DOHH2 (cell line): ENCODE measurements at regions not wholly inside any gene's neighbourhood (a gene's known extent, or its start where the extent isn't known, plus 50 kb on each side); places are given as distances from the start of the nearest gene placed in this dataset.
"Not testable (repeated sequence)": the region's sequence is repeated elsewhere in the genome, so short reads cannot be mapped to it uniquely, and the experiment has no call there.

ENCODE experiments used
- H3F3A ChIP-seq: fragments of 200-600 bp; sonication (generic), shearing (Covaris generic); 2 replicates; pipeline ENCODE4 v1.6.0; 2016; ENCODE audit warnings: antibody characterized with exemption, mild to moderate bottlenecking; ENCODE audit not compliant: control insufficient read depth, insufficient read depth
- H3K27ac ChIP-seq: fragments of 200-600 bp; sonication (generic); 2 replicates; pipeline ENCODE4 v1.5.1; 2014; ENCODE audit warnings: low read depth, mild to moderate bottlenecking, low read length, moderate library complexity
- H3K27me3 ChIP-seq: fragments of 200-600 bp; sonication (generic); 2 replicates; pipeline ENCODE4 v1.6.1; 2014; ENCODE audit warnings: mild to moderate bottlenecking, low read length, mixed read lengths; ENCODE audit not compliant: control insufficient read depth
- H3K36me3 ChIP-seq: fragments of 200-600 bp; sonication (generic); 2 replicates; pipeline ENCODE4 v1.6.1; 2014; ENCODE audit warnings: mild to moderate bottlenecking, low read length, moderate library complexity, mixed read lengths; ENCODE audit not compliant: control insufficient read depth
- H3K4me1 ChIP-seq: fragments of 200-600 bp; sonication (generic); 2 replicates; pipeline ENCODE4 v1.6.1; 2014; ENCODE audit warnings: mild to moderate bottlenecking, low read length, mixed read lengths; ENCODE audit not compliant: control insufficient read depth
- H3K4me2 ChIP-seq: fragments of 200-600 bp; sonication (generic); 2 replicates; pipeline ENCODE4 v1.6.0; 2014; ENCODE audit warnings: mild to moderate bottlenecking, low read length, moderate library complexity
- H3K4me3 ChIP-seq: fragments of 200-600 bp; sonication (generic); 2 replicates; pipeline ENCODE4 v1.5.1; 2014; ENCODE audit warnings: mild to moderate bottlenecking, low read length, mixed read lengths
- H3K79me2 ChIP-seq: fragments of 200-600 bp; sonication (generic); 2 replicates; pipeline ENCODE4 v1.6.1; 2014; ENCODE audit warnings: mild to moderate bottlenecking, low read length, mixed read lengths; ENCODE audit not compliant: control insufficient read depth
- H3K9me2 ChIP-seq: fragments of 200-600 bp; sonication (generic); replicated peaks from 2 replicates; pipeline ENCODE4 v1.6.1; 2014; ENCODE audit warnings: mild to moderate bottlenecking, low read length, mixed read lengths; ENCODE audit not compliant: control insufficient read depth
- H3K9me3 ChIP-seq: fragments of 200-600 bp; sonication (generic); 2 replicates; pipeline ENCODE4 v1.6.1; 2014; ENCODE audit warnings: antibody characterized with exemption, low read length, mixed read lengths; ENCODE audit not compliant: control insufficient read depth, insufficient read depth
- H4K20me1 ChIP-seq: fragments of 200-600 bp; sonication (generic); 2 replicates; pipeline ENCODE4 v1.6.0; 2014; ENCODE audit warnings: low read depth, mild to moderate bottlenecking, antibody characterized with exemption, low read length, moderate library complexity; ENCODE audit not compliant: control insufficient read depth, insufficient read depth
- CTCF ChIP-seq: fragments of 200-600 bp; sonication (generic); IDR thresholded peaks from one replicate; pipeline ENCODE4 v1.5.1; 2014; ENCODE audit warnings: antibody characterized with exemption, mild to moderate bottlenecking, low read depth, low read length; ENCODE audit not compliant: poor library complexity, severe bottlenecking
- EZH2phosphoT487 ChIP-seq: fragments of 200-600 bp; sonication (generic); IDR thresholded peaks from 2 replicates; pipeline ENCODE4 v1.6.1; 2017; ENCODE audit warnings: borderline replicate concordance, mild to moderate bottlenecking, antibody characterized with exemption, low read length, moderate library complexity, mixed read lengths

- no peaks in the 10 kb centered on the region for H3K9me3 ChIP-seq
- H3K27me3 ChIP-seq: no peaks in the 10 kb centered on the region
- no peaks in the 10 kb centered on the region for H3K9me2 ChIP-seq
- peak; percentile 67 for TF ChIP-seq CTCF
- no peak for TF ChIP-seq EZH2phosphoT487
- no peak overlapping the region for H3K4me2 ChIP-seq
- H3F3A ChIP-seq: no peaks in the 10 kb centered on the region
- H3K36me3 ChIP-seq: no peaks in the 10 kb centered on the region
- no peak overlapping the region for H3K27ac ChIP-seq
- H3K79me2 ChIP-seq: no peaks in the 10 kb centered on the region
- no peak overlapping the region for H3K4me3 ChIP-seq
- no peaks in the 10 kb centered on the region for H4K20me1 ChIP-seq
- no peaks in the 10 kb centered on the region for H3K4me1 ChIP-seq
Measured at GRCh38 chr21:17679002-17679600, 66.4 kb upstream of the BTG3 start.

GRCh38 chr21:17676930-17677329, 64.2 kb upstream of the BTG3 start:
- H3K4me1 ChIP-seq, H3F3A ChIP-seq, H3K27ac ChIP-seq, H3K9me3 ChIP-seq, H3K4me2 ChIP-seq, H3K79me2 ChIP-seq, H3K27me3 ChIP-seq, H3K36me3 ChIP-seq, H4K20me1 ChIP-seq, H3K9me2 ChIP-seq, H3K4me3 ChIP-seq: not testable (repeated sequence)

GRCh38 chr21:17674106-17674505, 61.4 kb upstream of the BTG3 start:
- TF ChIP-seq CTCF (no peak), EZH2phosphoT487 (no peak)
- Histone ChIP-seq H3K4me1 (no peaks in the 10 kb centered on the region), H3K27me3 (no peaks in the 10 kb centered on the region), H3F3A (no peaks in the 10 kb centered on the region), H3K9me3 (no peaks in the 10 kb centered on the region), H3K36me3 (no peaks in the 10 kb centered on the region), H3K79me2 (no peaks in the 10 kb centered on the region), H4K20me1 (no peaks in the 10 kb centered on the region), H3K4me3 (no peak overlapping the region), H3K4me2 (no peak overlapping the region), H3K9me2 (no peaks in the 10 kb centered on the region), H3K27ac (no peak overlapping the region)

- Histone ChIP-seq H3K9me3 (no peaks in the 10 kb centered on the region), H3K27ac (no peak overlapping the region), H3K4me2 (no peak overlapping the region), H3K9me2 (no peaks in the 10 kb centered on the region), H3K27me3 (no peaks in the 10 kb centered on the region), H3F3A (no peaks in the 10 kb centered on the region), H3K36me3 (no peaks in the 10 kb centered on the region), H3K4me3 (no peak overlapping the region), H3K79me2 (no peaks in the 10 kb centered on the region), H4K20me1 (no peaks in the 10 kb centered on the region), H3K4me1 (no peaks in the 10 kb centered on the region)
- TF ChIP-seq CTCF (no peak), EZH2phosphoT487 (no peak)
Measured at GRCh38 chr21:17673261-17674020, 60.7 kb upstream of the BTG3 start.
